HL-60 (cell line): ENCODE measurements at regions not wholly inside any gene's neighbourhood (a gene's known extent, or its start where the extent isn't known, plus 50 kb on each side); places are given as distances from the start of the nearest gene placed in this dataset.

ENCODE experiments used
- POLR2AphosphoS5 ChIP-seq: IDR thresholded peaks from 2 replicates; pipeline ENCODE4 v1.6.1; 2012; ENCODE audit warnings: low read depth
- SPI1 ChIP-seq: IDR thresholded peaks from 2 replicates; pipeline ENCODE4 v1.6.1; 2012; ENCODE audit warnings: low read depth, mild to moderate bottlenecking, borderline replicate concordance
- TF ChIP-seq, protein P1 (sequence below): IDR thresholded peaks from one replicate; pipeline ENCODE4 v1.5.1; 2011; ENCODE audit warnings: low read length, control low read depth, inconsistent platforms; ENCODE audit not compliant: insufficient read depth
- TF ChIP-seq, protein P2 (sequence below): IDR thresholded peaks from 2 replicates; pipeline ENCODE4 v1.6.1; 2012; ENCODE audit warnings: low read depth; ENCODE audit not compliant: insufficient replicate concordance

DNA sequence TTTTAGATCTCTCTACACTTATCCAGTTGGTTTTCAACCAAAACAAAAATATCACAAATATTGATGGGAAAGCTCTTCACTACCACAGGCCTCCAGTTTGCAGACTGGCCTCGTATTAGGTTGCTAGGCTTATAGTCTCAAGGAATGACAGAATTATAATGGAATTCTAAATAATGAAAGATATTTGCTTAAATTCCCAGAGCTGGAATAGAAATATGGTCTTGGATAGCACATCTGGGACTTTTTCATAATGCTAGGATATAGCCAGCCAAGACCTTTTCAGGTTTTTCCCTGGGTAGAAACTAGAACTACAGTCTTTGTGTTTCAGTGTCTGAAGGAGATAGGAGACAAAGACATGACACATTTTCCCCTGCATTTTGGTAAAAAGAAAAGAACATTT, 121.9 kb upstream of the STAC start:
- TF ChIP-seq POLR2AphosphoS5 (no peak), SPI1 (no peak)
- TF ChIP-seq, protein P1, sequence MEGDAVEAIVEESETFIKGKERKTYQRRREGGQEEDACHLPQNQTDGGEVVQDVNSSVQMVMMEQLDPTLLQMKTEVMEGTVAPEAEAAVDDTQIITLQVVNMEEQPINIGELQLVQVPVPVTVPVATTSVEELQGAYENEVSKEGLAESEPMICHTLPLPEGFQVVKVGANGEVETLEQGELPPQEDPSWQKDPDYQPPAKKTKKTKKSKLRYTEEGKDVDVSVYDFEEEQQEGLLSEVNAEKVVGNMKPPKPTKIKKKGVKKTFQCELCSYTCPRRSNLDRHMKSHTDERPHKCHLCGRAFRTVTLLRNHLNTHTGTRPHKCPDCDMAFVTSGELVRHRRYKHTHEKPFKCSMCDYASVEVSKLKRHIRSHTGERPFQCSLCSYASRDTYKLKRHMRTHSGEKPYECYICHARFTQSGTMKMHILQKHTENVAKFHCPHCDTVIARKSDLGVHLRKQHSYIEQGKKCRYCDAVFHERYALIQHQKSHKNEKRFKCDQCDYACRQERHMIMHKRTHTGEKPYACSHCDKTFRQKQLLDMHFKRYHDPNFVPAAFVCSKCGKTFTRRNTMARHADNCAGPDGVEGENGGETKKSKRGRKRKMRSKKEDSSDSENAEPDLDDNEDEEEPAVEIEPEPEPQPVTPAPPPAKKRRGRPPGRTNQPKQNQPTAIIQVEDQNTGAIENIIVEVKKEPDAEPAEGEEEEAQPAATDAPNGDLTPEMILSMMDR: no peak
- TF ChIP-seq, protein P2, sequence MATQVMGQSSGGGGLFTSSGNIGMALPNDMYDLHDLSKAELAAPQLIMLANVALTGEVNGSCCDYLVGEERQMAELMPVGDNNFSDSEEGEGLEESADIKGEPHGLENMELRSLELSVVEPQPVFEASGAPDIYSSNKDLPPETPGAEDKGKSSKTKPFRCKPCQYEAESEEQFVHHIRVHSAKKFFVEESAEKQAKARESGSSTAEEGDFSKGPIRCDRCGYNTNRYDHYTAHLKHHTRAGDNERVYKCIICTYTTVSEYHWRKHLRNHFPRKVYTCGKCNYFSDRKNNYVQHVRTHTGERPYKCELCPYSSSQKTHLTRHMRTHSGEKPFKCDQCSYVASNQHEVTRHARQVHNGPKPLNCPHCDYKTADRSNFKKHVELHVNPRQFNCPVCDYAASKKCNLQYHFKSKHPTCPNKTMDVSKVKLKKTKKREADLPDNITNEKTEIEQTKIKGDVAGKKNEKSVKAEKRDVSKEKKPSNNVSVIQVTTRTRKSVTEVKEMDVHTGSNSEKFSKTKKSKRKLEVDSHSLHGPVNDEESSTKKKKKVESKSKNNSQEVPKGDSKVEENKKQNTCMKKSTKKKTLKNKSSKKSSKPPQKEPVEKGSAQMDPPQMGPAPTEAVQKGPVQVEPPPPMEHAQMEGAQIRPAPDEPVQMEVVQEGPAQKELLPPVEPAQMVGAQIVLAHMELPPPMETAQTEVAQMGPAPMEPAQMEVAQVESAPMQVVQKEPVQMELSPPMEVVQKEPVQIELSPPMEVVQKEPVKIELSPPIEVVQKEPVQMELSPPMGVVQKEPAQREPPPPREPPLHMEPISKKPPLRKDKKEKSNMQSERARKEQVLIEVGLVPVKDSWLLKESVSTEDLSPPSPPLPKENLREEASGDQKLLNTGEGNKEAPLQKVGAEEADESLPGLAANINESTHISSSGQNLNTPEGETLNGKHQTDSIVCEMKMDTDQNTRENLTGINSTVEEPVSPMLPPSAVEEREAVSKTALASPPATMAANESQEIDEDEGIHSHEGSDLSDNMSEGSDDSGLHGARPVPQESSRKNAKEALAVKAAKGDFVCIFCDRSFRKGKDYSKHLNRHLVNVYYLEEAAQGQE: no peak
